Embryonic facial prominence (tissue), 1 donor: ENCODE measurements at regions not wholly inside any gene's neighbourhood (a gene's known extent, or its start where the extent isn't known, plus 50 kb on each side); places are given as distances from the start of the nearest gene placed in this dataset.
"Not testable (repeated sequence)": the region's sequence is repeated elsewhere in the genome, so short reads cannot be mapped to it uniquely, and the experiment has no call there.

ENCODE experiments used
- DNase-seq: peaks from one replicate; pipeline ENCODE4 v3.0.0-alpha.2; 2016; ENCODE audit errors: extremely low spot score

DNA sequence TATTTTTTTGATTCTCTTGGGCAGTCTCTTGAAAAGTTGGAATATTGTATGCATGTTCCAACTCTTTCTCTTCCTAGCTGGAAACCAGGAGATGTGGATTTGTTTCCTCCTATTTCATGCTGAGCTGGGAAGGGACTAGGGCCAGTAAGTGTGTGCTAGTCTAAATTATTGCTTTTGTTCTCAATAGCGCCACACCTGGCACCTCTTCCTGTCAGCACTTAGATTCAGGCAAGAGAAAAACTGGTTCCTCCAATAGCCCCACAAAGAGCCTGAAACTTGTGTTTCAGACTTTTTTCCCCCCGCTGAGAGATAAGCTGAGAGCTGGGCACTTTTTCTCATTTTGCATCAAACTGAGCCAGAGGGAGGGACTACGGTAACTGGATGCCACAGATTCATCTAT, 353.4 kb downstream of the OLFM4 start:
- DNase-seq, result no peak

DNA sequence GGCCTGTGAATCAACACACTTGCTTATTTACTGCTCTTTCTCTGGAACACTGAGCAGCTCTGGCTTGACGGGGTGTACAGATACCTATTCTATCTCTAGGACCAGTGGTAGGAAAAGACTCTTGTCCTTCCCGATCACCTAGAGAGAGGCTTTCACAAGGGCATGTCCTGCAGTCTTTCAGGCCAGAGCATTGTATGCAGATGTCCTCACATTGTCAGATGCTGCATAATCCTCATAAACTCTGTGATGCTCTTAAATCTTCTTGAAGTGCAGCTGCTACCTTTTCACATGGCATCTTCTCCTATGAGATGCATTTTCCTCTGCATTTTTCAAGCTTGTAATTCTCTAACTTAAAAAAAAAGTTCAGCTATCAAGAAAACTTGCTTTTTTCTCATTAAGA, 369.4 kb downstream of the OLFM4 start:
- no peak for DNase-seq

GRCh38 chr13:53405616-53406015, 377.0 kb downstream of the OLFM4 start:
- DNase-seq, result no peak

- DNase-seq, result no peak
These were observed 379.7 kb downstream of the OLFM4 start for GRCh38 chr13:53408306-53408705.

DNA sequence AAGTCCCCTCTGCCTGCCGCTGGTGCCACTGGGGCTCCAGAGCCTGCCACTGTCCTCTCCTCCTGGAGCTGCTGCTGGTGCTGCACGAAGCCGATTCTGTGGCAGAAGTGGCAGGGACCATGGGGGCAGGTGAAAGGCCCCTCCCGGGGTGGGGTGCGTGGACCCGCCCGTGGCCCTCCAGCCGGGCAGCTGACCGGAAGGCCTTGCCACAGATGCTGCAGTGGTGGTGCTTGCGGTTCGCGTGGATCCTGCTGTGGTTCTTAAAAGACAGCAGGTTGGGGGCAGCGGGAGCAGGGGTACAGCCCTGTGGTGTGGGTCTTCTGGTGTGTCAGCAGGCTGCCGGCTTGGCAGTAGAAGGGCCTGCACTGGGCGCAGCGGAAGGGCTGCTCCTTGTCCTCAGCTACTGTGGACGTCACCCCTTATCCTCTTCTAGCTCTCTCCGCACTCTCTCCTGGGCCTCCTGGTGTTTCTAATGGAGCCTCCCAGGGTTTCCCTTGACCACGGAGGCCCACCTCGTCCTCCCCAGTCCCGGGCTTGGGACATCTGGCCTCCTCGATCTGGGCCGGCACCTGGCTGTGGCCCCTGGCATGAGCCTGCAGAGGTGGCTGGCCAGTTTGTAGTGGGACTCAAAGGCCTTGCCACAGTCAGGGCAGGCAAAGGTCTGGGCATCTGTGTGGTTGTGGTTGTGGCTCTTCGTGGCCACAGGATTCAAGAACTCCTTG, 380.4 kb downstream of the OLFM4 start:
- no peak for DNase-seq

DNA sequence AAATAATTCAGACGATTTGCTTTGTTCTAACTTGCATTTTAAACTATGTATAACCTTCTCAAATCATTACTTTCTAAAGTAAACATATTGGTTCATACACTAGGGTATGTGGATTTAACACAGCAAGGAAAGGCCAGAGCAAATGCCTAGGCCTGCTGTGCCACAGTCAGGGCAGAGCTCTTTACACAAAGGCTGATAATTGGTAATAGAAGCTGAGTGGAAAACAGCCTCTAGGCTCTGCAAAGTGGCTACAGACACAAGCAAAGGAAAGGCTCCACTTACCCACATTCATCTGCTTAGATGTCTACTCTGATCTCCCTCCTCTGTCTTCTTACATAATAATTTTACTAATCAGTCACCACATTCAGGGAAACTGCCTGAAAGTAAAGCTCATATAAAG, 382.9 kb downstream of the OLFM4 start:
- DNase-seq, result no peak

GRCh38 chr13:53415135-53415534, 386.5 kb downstream of the OLFM4 start:
- no peak for DNase-seq

- no peak for DNase-seq
These were observed 389.0 kb downstream of the OLFM4 start for GRCh38 chr13:53417601-53418000.

GRCh38 chr13:53422415-53422814, 393.8 kb downstream of the OLFM4 start:
- no peak for DNase-seq

GRCh38 chr13:53436396-53436795, 407.8 kb downstream of the OLFM4 start:
- no peak for DNase-seq

DNA sequence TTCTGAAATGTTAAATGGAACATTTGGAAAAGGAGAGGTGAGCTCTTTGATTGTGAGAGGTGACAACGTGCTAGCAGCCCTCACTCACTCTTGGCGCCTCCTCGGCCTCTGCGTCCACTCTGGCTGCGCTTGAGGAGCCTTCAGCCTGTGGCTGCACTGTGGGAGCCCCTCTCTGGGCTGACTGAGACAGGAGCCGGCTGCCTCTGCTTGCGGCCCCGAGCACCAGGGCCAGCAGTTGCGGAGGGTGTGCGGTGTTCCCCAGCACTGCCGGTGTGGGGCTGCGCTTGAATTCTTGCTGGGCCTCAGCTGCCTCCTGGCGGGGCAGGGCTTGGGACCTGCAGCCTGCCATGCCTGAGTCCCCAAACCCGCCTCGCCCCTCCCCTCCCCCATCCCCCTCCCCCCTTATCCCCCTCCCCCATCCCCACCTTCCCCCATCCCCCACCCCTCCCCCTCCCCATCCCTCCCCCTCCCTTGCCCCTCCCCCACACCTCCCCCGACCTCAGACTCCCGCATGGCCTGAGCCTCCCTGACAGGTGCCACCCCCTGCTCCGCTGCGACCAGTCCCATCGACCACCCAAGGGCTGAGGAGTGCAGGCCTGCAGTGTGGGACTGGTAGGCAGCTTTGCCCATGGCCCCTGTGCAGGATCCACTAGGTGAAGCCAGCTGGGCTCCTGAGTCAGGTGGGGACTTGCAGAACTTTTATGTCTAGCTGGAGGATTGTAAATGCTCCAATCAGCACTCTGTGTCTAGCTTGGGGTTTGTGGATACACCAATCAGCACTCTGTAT, 411.0 kb downstream of the OLFM4 start:
- DNase-seq, result no peak

- no peak for DNase-seq
These were observed 414.4 kb downstream of the OLFM4 start for GRCh38 chr13:53442979-53443378.

- no peak for DNase-seq
These were observed 417.1 kb downstream of the OLFM4 start for GRCh38 chr13:53445686-53446085.

DNA sequence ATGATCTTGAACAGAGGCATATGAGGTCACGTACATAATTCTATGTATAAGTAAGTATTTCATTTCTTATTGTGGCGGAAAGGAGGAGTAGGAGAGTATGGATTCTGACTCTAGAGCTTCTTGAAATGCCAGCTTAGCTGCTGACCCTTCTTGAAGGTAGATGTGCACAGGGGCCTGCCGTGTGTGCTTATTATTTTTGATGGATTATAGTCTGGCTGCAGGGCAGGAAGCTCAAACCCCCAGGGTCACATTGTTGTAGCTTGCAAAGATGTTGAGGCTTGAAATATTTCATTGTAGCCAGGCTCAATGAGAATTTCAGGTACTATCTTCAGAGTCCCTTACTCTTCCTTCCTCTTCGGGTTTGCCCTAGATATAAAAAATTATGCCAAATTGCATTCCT, 418.8 kb downstream of the OLFM4 start:
- DNase-seq, result no peak

DNA sequence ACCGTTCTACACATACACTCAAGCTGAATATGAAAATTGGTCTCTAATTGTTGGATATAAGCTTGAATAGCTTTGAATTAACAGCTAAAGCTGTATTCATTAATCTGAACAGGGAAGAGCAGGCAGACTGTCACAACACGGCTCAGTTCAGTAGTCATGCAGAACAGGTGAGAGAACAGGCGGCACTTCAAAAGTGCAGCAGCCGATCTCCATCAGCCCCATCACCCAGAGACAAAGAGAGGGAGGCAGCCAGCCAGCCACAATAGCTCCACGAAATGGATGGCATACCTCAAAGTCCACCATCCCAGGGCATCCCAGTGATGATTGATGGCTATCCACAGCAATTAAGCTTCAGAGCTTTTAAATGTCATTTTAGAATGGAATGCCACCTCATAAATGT, 419.2 kb downstream of the OLFM4 start:
- DNase-seq, result no peak

GRCh38 chr13:53452263-53452808, 423.7 kb downstream of the OLFM4 start:
- not testable (repeated sequence) for DNase-seq

GRCh38 chr13:53460796-53461195, 432.2 kb downstream of the OLFM4 start:
- DNase-seq, result no peak

- no peak for DNase-seq
These were observed 434.5 kb downstream of the OLFM4 start for GRCh38 chr13:53463106-53463505.

GRCh38 chr13:53466576-53466975, 438.0 kb downstream of the OLFM4 start:
- no peak for DNase-seq

GRCh38 chr13:53473397-53473796, 444.8 kb downstream of the OLFM4 start:
- no peak for DNase-seq

- no peak for DNase-seq
These were observed 446.3 kb downstream of the OLFM4 start for GRCh38 chr13:53474878-53475277.

DNA sequence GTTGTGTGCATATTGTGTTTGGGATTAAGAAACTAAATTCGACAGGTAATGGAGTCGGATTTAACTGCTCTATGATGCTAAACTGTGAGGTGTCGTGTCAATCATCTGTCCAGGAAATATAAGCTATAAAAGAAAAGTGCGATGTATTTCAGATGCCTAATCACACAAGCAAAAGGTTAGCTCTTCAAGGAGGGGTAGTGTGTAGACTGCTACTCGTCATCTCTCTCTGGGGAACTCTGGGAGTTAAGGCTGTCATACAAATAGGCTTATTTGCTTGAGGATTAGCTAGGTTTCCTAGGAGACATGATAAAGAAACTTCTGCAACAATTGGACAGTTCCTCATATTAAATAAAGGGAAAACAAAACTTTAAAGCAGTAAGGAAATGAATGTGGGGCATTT, 462.1 kb downstream of the OLFM4 start:
- no peak for DNase-seq

GRCh38 chr13:53494406-53494805, 465.8 kb downstream of the OLFM4 start:
- DNase-seq, result no peak
